Colonic mucosa (tissue), 4 donors: ENCODE measurements at regions not wholly inside any gene's neighbourhood (a gene's known extent, or its start where the extent isn't known, plus 50 kb on each side); places are given as distances from the start of the nearest gene placed in this dataset.

ENCODE experiments used
- DNase-seq: peaks from one replicate; pipeline ENCODE4 v3.0.0-alpha.2; 2020
- H3K27ac ChIP-seq: fragments of 200-600 bp; one replicate; pipeline ENCODE4 v1.8.0; 2021
- H3K27me3 ChIP-seq: fragments of 200-600 bp; one replicate; pipeline ENCODE4 v1.8.0; 2021
- H3K36me3 ChIP-seq: fragments of 200-600 bp; one replicate; pipeline ENCODE4 v1.8.0; 2021
- H3K4me1 ChIP-seq: fragments of 200-600 bp; one replicate; pipeline ENCODE4 v1.8.0; 2021; ENCODE audit warnings: mild to moderate bottlenecking
- H3K4me3 ChIP-seq: fragments of 200-600 bp; one replicate; pipeline ENCODE4 v1.8.0; 2021
- H3K9ac ChIP-seq, 2 donors: one replicate each; pipeline ENCODE4 v1.7.0; 2013; ENCODE audit warnings: control low read depth in 2 of 2, low read depth in 2 of 2, low read length in 2 of 2
- H3K9me3 ChIP-seq: fragments of 200-600 bp; one replicate; pipeline ENCODE4 v1.8.0; 2021
- intact Hi-C: fragments of 100-400 bp; cut with DNase I; formaldehyde crosslinking; loops from one replicate; pipeline ENCODE4 v1.14.1; 2022
- TF ChIP-seq, protein P1 (sequence below): fragments of 200-600 bp; IDR thresholded peaks from one replicate; pipeline ENCODE4 v1.8.0; 2022; ENCODE audit warnings: antibody characterized with exemption, mild to moderate bottlenecking
- donor health status: healthy.
- donor health status: DM: no; HTN: no; CAD: no.
- donor health status: DM: no; HTN: no; CAD: no.

DNA sequence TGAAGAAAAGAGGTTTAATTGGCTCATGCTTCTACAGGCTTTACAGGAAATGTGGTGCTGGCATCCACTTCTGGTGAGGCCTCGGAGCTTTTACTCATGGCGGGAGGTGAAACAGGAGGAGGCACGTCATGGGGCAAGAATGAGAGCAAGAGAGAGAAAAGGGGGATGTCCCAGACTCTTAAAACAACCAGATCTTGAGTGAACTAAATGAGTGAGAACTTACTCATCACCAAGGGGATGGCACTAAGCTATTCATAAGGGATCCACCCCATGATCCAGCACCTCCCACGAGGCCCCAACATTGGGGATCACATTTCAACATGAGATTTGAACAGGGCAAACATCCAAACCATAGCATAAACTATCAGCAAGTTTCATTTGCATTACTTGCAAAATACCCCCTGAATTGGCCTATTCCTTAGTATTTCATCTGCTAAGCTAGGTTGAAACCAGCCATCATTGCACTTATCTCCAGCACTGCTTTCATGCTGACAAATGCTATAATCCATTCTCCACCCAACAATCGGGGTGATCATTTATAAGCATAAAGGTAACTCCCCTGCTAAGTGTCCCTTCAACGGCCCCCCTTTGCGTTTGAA is 179.0 kb downstream of the NOC3L start:
- Histone ChIP-seq H3K9ac (no peak overlapping the region), H3K4me1 (no peaks in the 10 kb centered on the region), H3K27ac (no peak overlapping the region), H3K4me3 (no peak overlapping the region), H3K36me3 (no peaks in the 10 kb centered on the region), H3K9me3 (no peaks in the 10 kb centered on the region), H3K27me3 (no peaks in the 10 kb centered on the region)
- no peak for DNase-seq
- TF ChIP-seq, protein P1, sequence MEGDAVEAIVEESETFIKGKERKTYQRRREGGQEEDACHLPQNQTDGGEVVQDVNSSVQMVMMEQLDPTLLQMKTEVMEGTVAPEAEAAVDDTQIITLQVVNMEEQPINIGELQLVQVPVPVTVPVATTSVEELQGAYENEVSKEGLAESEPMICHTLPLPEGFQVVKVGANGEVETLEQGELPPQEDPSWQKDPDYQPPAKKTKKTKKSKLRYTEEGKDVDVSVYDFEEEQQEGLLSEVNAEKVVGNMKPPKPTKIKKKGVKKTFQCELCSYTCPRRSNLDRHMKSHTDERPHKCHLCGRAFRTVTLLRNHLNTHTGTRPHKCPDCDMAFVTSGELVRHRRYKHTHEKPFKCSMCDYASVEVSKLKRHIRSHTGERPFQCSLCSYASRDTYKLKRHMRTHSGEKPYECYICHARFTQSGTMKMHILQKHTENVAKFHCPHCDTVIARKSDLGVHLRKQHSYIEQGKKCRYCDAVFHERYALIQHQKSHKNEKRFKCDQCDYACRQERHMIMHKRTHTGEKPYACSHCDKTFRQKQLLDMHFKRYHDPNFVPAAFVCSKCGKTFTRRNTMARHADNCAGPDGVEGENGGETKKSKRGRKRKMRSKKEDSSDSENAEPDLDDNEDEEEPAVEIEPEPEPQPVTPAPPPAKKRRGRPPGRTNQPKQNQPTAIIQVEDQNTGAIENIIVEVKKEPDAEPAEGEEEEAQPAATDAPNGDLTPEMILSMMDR = no peak
- intact Hi-C loops = no loop called here

DNA sequence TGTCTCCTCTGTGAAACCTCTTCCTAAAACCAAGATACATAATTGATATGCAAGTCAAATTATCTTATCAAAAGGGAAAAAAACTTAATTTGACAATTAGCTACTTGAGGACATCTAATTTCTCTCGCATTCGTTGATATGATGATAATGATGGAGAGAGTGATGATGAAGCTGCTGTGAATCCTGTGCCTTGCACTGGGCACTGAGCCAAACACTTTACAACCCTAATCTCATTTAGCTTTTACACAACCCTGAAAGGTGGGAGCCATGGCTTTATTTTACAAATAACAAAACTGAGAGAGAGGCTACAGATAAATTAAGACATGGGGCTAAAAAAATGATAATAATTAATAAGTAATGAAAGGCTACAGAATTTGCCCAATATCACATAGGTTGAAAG is 176.0 kb downstream of the NOC3L start:
- H3K27me3 ChIP-seq = no peaks in the 10 kb centered on the region
- H3K9me3 ChIP-seq = no peaks in the 10 kb centered on the region
- H3K9ac ChIP-seq = no peak overlapping the region
- intact Hi-C loops = no loop called here
- TF ChIP-seq, protein P1 = no peak
- no peak for DNase-seq
- no peak overlapping the region for H3K27ac ChIP-seq
- no peak overlapping the region for H3K4me3 ChIP-seq
- H3K36me3 ChIP-seq = no peaks in the 10 kb centered on the region
- H3K4me1 ChIP-seq = no peaks in the 10 kb centered on the region

DNA sequence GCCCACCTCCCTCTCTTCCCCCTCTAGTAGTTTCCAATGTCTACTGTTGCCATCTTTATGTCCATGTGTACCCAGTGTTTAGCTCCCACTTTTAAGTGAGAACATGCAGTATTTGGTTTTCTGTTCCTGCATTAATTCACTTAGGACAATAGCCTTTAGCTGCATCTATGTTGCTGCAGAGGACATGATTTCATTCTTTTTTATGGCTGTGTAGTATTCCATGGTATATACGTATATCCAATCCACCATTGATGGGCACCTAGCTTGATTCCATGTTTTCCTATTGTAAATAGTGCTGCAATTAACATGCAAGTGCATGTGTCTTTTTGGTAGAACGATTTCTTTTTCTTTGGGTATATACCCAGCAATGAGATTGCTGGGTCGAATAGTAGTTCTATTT is 170.4 kb downstream of the NOC3L start:
- Histone ChIP-seq H3K4me3 (no peak overlapping the region), H3K4me1 (no peaks in the 10 kb centered on the region), H3K9ac (no peak overlapping the region), H3K27ac (no peak overlapping the region), H3K9me3 (no peaks in the 10 kb centered on the region), H3K27me3 (no peaks in the 10 kb centered on the region), H3K36me3 (no peaks in the 10 kb centered on the region)
- intact Hi-C loops = no loop called here
- TF ChIP-seq, protein P1 = no peak
- DNase-seq = no peak

DNA sequence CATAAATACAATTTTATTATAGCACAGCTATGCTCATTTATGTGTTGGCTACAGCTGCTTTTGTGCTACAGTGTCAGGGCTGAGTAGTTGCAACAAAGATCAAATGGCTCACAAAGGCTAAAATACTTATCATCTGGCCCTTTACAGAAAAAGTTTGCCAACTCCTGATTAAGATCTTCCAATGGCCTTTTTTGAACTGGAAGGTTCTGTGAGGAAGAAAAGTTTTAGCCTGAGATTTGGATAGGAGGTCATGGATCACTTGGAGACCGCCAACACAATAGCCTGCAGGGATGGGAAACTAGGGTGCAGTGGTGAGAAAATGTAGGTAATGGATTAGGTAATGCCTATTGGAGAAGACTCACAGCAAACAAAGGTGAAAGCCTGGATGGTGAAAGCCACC is 169.8 kb downstream of the NOC3L start:
- no peak overlapping the region for H3K4me3 ChIP-seq
- no peaks in the 10 kb centered on the region for H3K36me3 ChIP-seq
- H3K9me3 ChIP-seq = no peaks in the 10 kb centered on the region
- H3K9ac ChIP-seq = no peak overlapping the region
- no peaks in the 10 kb centered on the region for H3K27me3 ChIP-seq
- no peak overlapping the region for H3K27ac ChIP-seq
- no peak for DNase-seq
- TF ChIP-seq, protein P1 = no peak
- intact Hi-C loops = no loop called here
- H3K4me1 ChIP-seq = no peaks in the 10 kb centered on the region

DNA sequence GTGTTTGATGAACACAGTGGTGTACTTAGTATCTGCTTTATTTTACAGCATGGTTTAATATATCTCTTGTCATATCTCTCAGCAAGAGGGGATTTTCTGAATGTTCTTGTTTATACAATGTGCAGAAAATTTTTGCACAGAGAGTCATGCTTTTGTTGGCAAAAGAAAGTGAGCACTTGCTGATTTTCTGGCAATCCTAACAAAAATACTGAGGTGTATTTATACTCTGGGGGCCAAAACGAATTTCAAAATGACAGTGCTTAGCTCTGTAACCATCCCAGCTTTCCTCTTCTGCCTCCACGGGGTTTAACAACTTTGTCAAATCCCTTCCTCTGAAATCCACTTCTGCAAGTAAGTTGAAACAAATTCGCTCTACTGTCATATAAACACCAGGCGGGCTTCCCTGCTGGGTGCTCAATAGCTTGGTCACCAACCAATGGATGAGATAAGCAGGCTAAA is 169.2 kb downstream of the NOC3L start:
- Histone ChIP-seq H3K4me1 (no peaks in the 10 kb centered on the region), H3K9ac (no peak overlapping the region), H3K27me3 (no peaks in the 10 kb centered on the region), H3K27ac (no peak overlapping the region), H3K9me3 (no peaks in the 10 kb centered on the region), H3K36me3 (no peaks in the 10 kb centered on the region), H3K4me3 (no peak overlapping the region)
- no peak for DNase-seq
- TF ChIP-seq, protein P1 = no peak
- intact Hi-C loops = no loop called here
